NB4 (cell line): ENCODE measurements at regions not wholly inside any gene's neighbourhood (a gene's known extent, or its start where the extent isn't known, plus 50 kb on each side); places are given as distances from the start of the nearest gene placed in this dataset.

Experiments used
- DNase-seq: peaks from one replicate; pipeline ENCODE4 v3.0.0; 2010; ENCODE audit warnings: low read depth
- H3K4me3 ChIP-seq: one replicate; pipeline ENCODE4 v1.5.1; 2011; ENCODE audit warnings: mild to moderate bottlenecking, low read depth, low read length, moderate library complexity
- CTCF ChIP-seq: IDR thresholded peaks from one replicate; pipeline ENCODE4 v1.5.1; 2012; ENCODE audit warnings: low read depth, low read length
- MAX ChIP-seq: IDR thresholded peaks from 2 replicates; pipeline ENCODE4 v1.6.1; 2011; ENCODE audit warnings: low read depth, low read length
- MYC ChIP-seq: IDR thresholded peaks from 2 replicates; pipeline ENCODE4 v1.6.1; 2011; ENCODE audit warnings: low read depth, low read length
- POLR2A ChIP-seq: IDR thresholded peaks from 2 replicates; pipeline ENCODE4 v1.6.1; 2011; ENCODE audit warnings: mild to moderate bottlenecking; ENCODE audit not compliant: insufficient read length; ENCODE audit errors: extremely low read depth

- TF ChIP-seq CTCF (no peak), MYC (no peak), MAX (no peak), POLR2A (no peak)
- no peak for DNase-seq
- H3K4me3 ChIP-seq: no peak overlapping the region
These were observed 79.9 kb upstream of the TMTC4 start for GRCh38 chr13:100754459-100754858.

GRCh38 chr13:100753376-100753775 lies 78.8 kb upstream of the TMTC4 start:
- no peak for TF ChIP-seq CTCF
- peak; percentile 4 for DNase-seq
- no peak overlapping the region for H3K4me3 ChIP-seq

- H3K4me3 ChIP-seq: no peak overlapping the region
- TF ChIP-seq CTCF (no peak), POLR2A (no peak), MYC (no peak), MAX (no peak)
- DNase-seq: no peak
These were observed 77.2 kb upstream of the TMTC4 start for GRCh38 chr13:100751826-100752225.

GRCh38 chr13:100746953-100747683 lies 72.5 kb upstream of the TMTC4 start:
- no peak for DNase-seq
- TF ChIP-seq MAX (no peak), POLR2A (no peak)
- no peak overlapping the region for H3K4me3 ChIP-seq

- TF ChIP-seq MYC (no peak), CTCF (no peak), MAX (no peak), POLR2A (no peak)
- no peak overlapping the region for H3K4me3 ChIP-seq
- peak; percentile 93 for DNase-seq
These were observed 63.7 kb upstream of the TMTC4 start for GRCh38 chr13:100738176-100738855.

- H3K4me3 ChIP-seq: no peak overlapping the region
These were observed 60.9 kb upstream of the TMTC4 start for GRCh38 chr13:100735494-100735893.

More at GRCh38 chr13:100735494-100735893, 60.9 kb upstream of the TMTC4 start:
- no peak for TF ChIP-seq POLR2A
- TF ChIP-seq MYC: no peak
- TF ChIP-seq MAX: no peak
- no peak for TF ChIP-seq CTCF
- DNase-seq: no peak
